OCI-LY1 (cell line): ENCODE measurements at regions not wholly inside any gene's neighbourhood (a gene's known extent, or its start where the extent isn't known, plus 50 kb on each side); places are given as distances from the start of the nearest gene placed in this dataset.
A peak's percentile ranks its signal among the peaks of the same experiment; 100 is the strongest.

ENCODE experiments used
- H2AFZ ChIP-seq: fragments of 200-600 bp; sonication (generic), shearing (Covaris generic); 2 replicates; pipeline ENCODE4 v1.6.0; 2014; ENCODE audit warnings: antibody characterized with exemption, mild to moderate bottlenecking, low read length
- H3F3A ChIP-seq: fragments of 200-600 bp; sonication (generic), shearing (Covaris generic); 2 replicates; pipeline ENCODE4 v1.6.0; 2014; ENCODE audit warnings: mild to moderate bottlenecking, antibody characterized with exemption, low read length, moderate library complexity; ENCODE audit not compliant: insufficient read depth
- H3K27ac ChIP-seq: fragments of 200-600 bp; sonication (generic); 2 replicates; pipeline ENCODE4 v1.5.1; 2014; ENCODE audit warnings: low read length, mixed run types, mild to moderate bottlenecking, low read depth; ENCODE audit not compliant: poor library complexity, severe bottlenecking
- H3K27me3 ChIP-seq: fragments of 200-600 bp; sonication (generic); 2 replicates; pipeline ENCODE4 v1.6.0; 2014; ENCODE audit warnings: antibody characterized with exemption, mild to moderate bottlenecking, low read length, moderate library complexity; ENCODE audit not compliant: insufficient read depth
- H3K36me3 ChIP-seq: fragments of 200-600 bp; sonication (generic); 2 replicates; pipeline ENCODE4 v1.6.1; 2014; ENCODE audit warnings: mild to moderate bottlenecking, antibody characterized with exemption, low read length, moderate library complexity, mixed read lengths; ENCODE audit not compliant: insufficient read depth
- H3K4me1 ChIP-seq: fragments of 200-600 bp; sonication (generic); 2 replicates; pipeline ENCODE4 v1.5.1; 2014; ENCODE audit warnings: mild to moderate bottlenecking, low read length, moderate library complexity; ENCODE audit not compliant: insufficient read depth, severe bottlenecking
- H3K4me2 ChIP-seq: fragments of 200-600 bp; sonication (generic), shearing (Covaris generic); 2 replicates; pipeline ENCODE4 v1.6.1; 2014; ENCODE audit warnings: low read length
- H3K4me3 ChIP-seq: fragments of 200-600 bp; sonication (generic); 2 replicates; pipeline ENCODE4 v1.5.1; 2014; ENCODE audit warnings: low read length, low read depth, mild to moderate bottlenecking, mixed read lengths; ENCODE audit not compliant: poor library complexity, severe bottlenecking
- H3K79me2 ChIP-seq: fragments of 200-600 bp; shearing (Covaris generic); 2 replicates; pipeline ENCODE4 v1.6.1; 2016; ENCODE audit warnings: mixed run types, low read length, mixed read lengths; ENCODE audit not compliant: insufficient read depth
- H3K9ac ChIP-seq: fragments of 200-600 bp; sonication (generic), shearing (Covaris generic); 2 replicates; pipeline ENCODE4 v1.6.1; 2014; ENCODE audit warnings: mild to moderate bottlenecking, low read length, mixed read lengths
- H3K9me2 ChIP-seq: fragments of 200-600 bp; sonication (generic), shearing (Covaris generic); 2 replicates; pipeline ENCODE4 v1.6.1; 2014; ENCODE audit warnings: low read depth, mild to moderate bottlenecking, low read length, mixed read lengths
- H3K9me3 ChIP-seq: fragments of 200-600 bp; shearing (Covaris generic); 2 replicates; pipeline ENCODE4 v1.6.1; 2014; ENCODE audit warnings: low read length, mixed read lengths
- H4K20me1 ChIP-seq: fragments of 200-600 bp; sonication (generic), shearing (Covaris generic); 2 replicates; pipeline ENCODE4 v1.6.0; 2016; ENCODE audit warnings: mild to moderate bottlenecking, low read length; ENCODE audit not compliant: insufficient read depth
- CTCF ChIP-seq: fragments of 200-600 bp; sonication (generic), shearing (Covaris generic); IDR thresholded peaks from 2 replicates; pipeline ENCODE4 v1.5.1; 2017; ENCODE audit warnings: mild to moderate bottlenecking, antibody characterized with exemption, low read length, moderate library complexity, mixed read lengths
- EZH2 ChIP-seq: fragments of 200-600 bp; sonication (generic), shearing (Covaris generic); IDR thresholded peaks from 2 replicates; pipeline ENCODE4 v1.8.0; 2017; ENCODE audit warnings: borderline replicate concordance, mixed run types, mild to moderate bottlenecking, antibody characterized with exemption, low read length, moderate library complexity, mixed read lengths

- Histone ChIP-seq H3K4me2 (no peak overlapping the region), H3K9me2 (no peaks in the 10 kb centered on the region), H3F3A (no peaks in the 10 kb centered on the region), H3K36me3 (no peaks in the 10 kb centered on the region), H3K9me3 (no peaks in the 10 kb centered on the region), H3K4me1 (no peaks in the 10 kb centered on the region), H3K4me3 (no peak overlapping the region), H3K27me3 (no peaks in the 10 kb centered on the region), H4K20me1 (no peaks in the 10 kb centered on the region), H3K79me2 (no peaks in the 10 kb centered on the region), H3K27ac (no peak overlapping the region), H3K9ac (no peak overlapping the region), H2AFZ (no peak overlapping the region)
- TF ChIP-seq CTCF (no peak), EZH2 (no peak)
These were observed 585.0 kb downstream of the KIF4B start for GRCh38 chr5:155598552-155598951.

GRCh38 chr5:155605920-155606319 is 592.4 kb downstream of the KIF4B start:
- no peaks in the 10 kb centered on the region for H4K20me1 ChIP-seq
- no peaks in the 10 kb centered on the region for H3K36me3 ChIP-seq
- no peaks in the 10 kb centered on the region for H3K79me2 ChIP-seq
- no peaks in the 10 kb centered on the region for H3K4me1 ChIP-seq
- H2AFZ ChIP-seq, result no peak overlapping the region
- no peak for TF ChIP-seq CTCF
- H3K9me2 ChIP-seq, result no peaks in the 10 kb centered on the region
- H3K9ac ChIP-seq, result no peak overlapping the region
- H3K27ac ChIP-seq, result no peak overlapping the region
- H3K4me2 ChIP-seq, result no peak overlapping the region
- no peaks in the 10 kb centered on the region for H3K27me3 ChIP-seq
- H3K4me3 ChIP-seq, result no peak overlapping the region
- H3F3A ChIP-seq, result no peaks in the 10 kb centered on the region
- H3K9me3 ChIP-seq, result no peaks in the 10 kb centered on the region

- Histone ChIP-seq H3K4me2 (no peak overlapping the region), H3F3A (no peaks in the 10 kb centered on the region), H4K20me1 (no peaks in the 10 kb centered on the region), H3K9me2 (no peaks in the 10 kb centered on the region), H3K27ac (no peak overlapping the region), H3K4me3 (no peak overlapping the region), H3K79me2 (no peaks in the 10 kb centered on the region), H3K27me3 (no peaks in the 10 kb centered on the region), H3K36me3 (no peaks in the 10 kb centered on the region), H3K9ac (no peak overlapping the region), H2AFZ (no peak overlapping the region), H3K4me1 (no peaks in the 10 kb centered on the region), H3K9me3 (no peaks in the 10 kb centered on the region)
- TF ChIP-seq EZH2 (no peak), CTCF (peak; percentile 75)
These were observed 603.3 kb downstream of the KIF4B start for GRCh38 chr5:155616779-155617392.
